ENCODE measurements at regions not wholly inside any gene's neighbourhood (a gene's known extent, or its start where the extent isn't known, plus 50 kb on each side); places are given as distances from the start of the nearest gene placed in this dataset.

DNA sequence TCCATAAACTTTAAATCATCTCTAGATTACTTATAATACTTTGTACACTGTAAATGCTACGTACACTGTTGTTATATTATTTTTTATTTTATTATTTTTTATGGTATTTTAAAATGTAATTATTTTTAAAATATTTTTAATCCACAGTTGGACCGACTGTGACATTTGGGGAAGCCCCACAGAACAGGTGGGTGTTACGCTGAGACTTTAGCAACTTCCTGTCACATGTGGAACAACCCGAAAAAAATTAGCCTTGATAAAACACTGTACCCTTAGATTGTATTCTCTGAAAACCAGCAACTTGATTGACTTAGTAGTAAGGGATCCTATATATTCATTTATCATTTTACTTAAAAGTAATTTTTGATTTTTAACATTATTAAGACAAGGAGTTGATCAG is 1755.7 kb upstream of the SEL1L start:
- TF ChIP-seq POLR2A (IDR thresholded peaks at IDR 0.05), result no peak
- TF ChIP-seq, protein P1, sequence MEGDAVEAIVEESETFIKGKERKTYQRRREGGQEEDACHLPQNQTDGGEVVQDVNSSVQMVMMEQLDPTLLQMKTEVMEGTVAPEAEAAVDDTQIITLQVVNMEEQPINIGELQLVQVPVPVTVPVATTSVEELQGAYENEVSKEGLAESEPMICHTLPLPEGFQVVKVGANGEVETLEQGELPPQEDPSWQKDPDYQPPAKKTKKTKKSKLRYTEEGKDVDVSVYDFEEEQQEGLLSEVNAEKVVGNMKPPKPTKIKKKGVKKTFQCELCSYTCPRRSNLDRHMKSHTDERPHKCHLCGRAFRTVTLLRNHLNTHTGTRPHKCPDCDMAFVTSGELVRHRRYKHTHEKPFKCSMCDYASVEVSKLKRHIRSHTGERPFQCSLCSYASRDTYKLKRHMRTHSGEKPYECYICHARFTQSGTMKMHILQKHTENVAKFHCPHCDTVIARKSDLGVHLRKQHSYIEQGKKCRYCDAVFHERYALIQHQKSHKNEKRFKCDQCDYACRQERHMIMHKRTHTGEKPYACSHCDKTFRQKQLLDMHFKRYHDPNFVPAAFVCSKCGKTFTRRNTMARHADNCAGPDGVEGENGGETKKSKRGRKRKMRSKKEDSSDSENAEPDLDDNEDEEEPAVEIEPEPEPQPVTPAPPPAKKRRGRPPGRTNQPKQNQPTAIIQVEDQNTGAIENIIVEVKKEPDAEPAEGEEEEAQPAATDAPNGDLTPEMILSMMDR (IDR thresholded peaks at IDR 0.05), result no peak
